Brain pericyte (primary cell): ENCODE measurements at regions not wholly inside any gene's neighbourhood (a gene's known extent, or its start where the extent isn't known, plus 50 kb on each side); places are given as distances from the start of the nearest gene placed in this dataset.

Experiments
- DNase-seq: peaks from one replicate; pipeline ENCODE4 v3.0.0-alpha.2; 2012; ENCODE audit warnings: low read depth, low spot score

DNA sequence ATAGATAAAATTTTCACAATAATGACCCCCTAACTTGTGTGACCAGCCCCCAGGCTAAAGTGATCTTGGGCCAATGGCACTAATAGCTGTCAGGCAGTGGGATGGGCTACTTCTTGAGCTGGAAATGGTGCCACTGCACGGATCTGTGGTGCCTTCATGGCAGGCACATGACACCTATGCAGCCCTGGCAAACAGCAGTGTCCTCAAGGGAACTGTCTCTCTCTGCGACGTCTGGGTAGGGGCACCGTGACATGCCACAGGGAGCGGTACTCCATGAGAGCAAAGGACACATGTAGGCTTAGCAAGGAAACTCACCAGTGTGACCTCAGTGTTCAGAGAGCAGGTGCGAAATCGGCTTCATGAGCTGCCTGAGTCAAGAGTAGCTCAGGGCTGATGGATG is 161.7 kb upstream of the TWIST2 start:
- DNase-seq, result no peak

DNA sequence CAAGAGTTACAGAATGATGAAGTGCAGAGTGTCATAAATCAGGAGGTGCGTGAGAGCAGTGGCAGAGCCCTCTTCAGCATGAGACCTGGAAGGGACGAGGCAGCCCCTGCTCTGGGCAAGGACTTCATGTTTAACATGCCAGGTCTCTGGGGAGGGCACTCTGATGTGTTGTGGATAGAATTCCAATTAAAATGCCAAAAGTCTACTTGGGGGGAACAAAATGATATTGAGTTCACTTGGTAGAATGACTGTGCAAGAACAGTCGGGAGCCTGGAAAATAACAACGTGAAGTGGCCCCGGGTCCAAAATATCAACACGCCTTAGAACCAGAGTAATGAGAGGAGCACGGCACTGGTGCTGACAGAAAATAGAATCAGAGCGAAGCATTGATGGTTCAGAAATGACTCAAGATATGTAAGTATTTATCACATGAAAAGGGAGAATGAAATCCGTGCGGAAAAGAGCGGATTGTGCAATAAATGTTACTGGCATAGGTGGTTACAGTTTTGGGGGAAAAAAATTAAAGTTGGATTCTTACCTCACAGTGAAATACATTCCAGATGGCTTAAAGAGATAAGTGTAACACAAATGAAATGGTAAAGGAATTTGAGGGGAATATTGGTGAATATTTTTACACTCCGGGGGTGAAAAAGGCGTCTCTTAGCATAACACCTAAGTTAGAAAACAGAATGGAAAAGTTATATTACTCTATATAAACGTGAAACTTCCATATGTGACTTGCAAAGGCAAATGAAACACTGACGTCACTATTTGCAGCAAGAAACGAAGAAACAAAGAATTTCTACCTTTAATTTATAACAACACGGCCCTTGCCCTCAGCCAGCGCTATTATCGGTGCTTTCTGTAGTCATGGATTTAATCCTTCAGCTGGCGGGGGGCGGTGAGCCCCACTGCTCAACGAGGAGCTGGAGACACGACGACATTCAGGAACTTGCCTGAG is 159.4 kb upstream of the TWIST2 start:
- no peak for DNase-seq

DNA sequence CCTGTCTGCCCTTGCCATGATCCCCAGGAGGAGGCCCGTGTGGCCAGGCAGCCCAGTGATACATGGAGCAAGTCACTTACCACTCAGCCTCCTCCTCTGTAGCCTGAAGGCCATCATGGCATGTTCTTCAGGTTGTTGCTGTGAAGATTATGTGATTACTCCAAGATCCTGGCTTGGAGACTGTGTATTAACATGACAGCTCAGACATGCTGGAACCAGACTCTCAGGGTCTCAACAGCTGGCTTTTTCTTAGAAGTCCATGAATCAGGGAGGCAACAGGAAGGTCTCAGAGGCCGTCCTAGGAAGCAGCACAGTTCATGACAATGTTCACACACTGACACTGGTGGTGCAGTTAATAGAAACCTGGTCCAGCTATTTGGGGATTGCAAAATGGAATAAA is 158.6 kb upstream of the TWIST2 start:
- no peak for DNase-seq

DNA sequence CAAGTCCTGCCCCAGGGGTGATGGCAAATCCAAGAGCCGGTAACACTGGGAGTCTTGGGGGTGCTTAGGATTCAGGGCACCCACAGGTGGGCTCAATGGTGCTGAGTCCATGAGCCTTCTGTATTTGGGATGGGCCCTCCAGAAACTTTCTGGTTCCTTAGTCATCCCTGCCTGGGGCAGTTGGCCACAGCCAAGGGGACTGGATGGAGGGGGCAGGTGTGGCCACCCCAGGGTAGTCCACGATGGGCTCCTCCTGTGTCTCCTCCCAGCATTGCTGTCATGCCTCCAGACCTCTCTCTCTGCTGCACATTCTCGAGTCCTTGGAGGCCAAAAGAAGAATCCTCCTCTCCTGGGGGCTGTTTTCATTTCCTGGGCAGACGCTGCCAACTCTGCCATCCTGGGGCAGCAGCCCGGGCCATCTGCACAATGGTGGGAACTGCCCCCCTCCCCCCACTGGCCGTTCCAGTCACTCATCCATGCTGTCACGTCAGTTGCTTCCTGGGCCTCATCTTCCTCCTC is 158.0 kb upstream of the TWIST2 start:
- DNase-seq, result no peak

DNA sequence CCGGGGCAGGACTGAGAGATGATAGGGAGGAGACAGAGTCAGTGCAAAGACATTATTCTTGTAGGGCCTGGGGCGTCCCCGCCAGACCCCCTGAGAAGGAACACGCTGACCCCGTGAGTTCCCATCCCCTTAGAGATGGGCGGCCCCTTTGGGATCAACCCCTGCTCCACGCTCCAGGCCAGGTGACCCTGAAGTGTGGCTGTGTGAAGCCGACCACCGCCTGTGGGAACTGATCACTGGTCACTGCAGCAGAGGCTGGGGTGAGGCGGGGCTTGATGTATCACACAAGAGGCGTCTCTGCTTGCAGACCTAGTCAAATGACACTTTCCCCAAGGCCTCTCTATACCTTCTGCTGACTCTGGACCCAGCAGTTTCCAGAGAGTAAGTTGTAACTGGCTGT is 157.4 kb upstream of the TWIST2 start:
- DNase-seq, result no peak

DNA sequence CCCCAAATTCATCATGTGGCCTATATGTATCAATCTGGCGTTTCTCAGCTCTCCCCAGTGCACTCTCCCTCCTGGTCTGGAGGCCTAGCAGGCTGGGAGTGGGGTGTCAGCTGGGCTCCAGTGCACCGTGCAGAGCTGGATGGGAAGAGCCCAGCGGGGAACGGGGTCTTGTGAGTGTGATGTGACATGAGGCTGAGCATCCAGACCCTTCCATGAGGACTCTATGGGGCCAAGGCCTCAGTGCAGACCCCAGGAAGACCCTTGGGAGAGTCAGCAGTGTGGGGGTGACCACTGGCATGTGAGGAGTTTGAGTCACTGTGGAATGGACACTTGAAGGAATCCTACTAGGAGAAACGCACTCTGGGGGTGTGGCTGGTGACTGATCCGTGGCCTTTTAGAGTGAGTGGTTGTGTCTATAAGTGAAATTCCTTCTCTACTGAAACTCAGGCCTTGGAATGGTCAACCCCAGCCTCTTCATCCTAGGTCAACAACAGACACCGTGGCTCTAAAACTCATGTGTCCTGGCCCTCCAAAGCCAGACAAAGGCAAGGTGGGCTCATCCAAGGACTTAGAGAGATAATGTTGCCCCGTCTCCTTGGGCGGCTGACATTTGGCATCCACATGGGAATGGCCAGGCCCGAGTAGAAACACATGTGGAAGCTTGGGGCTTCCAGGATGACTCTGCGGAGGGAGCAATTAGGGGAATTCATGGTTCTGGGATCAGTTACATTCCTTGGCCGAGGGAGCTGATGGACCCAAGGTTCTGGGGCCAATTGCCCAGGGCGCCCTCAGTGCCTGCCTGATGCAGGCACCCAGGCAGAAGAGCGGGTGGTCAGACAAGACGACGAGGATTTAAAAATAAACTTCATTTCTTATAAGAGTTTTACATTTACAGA is 156.0 kb upstream of the TWIST2 start:
- no peak for DNase-seq

DNA sequence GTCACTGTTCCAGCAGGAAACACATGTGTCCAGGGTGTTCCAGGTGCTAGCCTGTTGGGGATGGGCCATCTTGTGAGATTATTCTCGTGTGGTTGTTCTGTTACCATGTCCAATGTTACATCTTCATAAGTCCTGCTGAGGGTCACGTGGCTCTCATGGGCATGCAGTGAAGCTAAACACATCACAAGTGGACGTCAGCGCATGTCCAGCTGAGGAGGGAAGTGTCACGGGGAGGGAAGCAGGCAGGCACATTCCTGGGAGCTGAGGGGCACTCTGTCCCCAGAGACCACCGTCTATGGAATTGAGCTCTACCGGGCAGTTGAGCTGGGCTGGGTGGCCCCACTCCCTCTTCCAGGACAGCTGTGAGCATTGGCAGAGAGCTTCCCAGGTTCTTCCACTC is 155.3 kb upstream of the TWIST2 start:
- DNase-seq, result no peak

DNA sequence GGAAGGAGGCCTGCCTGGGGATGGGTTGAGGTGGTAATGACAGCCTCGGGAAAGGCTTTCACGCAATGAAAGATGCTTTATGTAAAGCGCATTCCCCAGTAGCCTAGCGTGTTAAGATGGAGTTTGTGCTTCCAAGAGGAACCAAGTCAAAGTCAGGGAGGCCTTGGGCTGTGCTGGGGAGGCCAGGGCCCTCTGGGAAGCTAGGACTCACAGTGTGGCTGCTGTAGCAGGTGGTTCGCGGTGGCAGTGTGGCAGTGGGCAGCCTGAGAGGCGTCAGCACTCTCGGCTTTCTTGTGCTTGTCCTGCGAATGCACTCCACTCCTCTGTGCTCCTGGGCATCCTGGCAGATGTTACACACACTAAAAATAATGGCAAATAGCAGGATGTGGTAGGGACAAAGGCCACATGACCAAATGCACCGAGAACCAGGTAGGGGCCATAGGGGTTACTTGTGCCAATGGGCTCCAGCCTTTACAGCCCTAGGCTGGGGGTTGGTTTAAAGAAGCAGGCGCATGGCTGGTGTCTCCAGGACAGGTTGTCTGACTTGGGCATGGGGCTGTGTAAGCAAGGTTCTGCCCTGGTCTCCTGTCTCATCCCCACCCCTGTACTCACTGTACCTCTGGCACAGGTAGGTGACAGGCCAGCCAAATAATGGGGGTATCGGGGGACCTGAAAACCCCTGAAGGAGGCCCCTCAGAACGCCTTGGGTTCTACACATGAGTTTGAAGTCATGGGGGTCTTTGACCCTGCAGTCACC is 154.4 kb upstream of the TWIST2 start:
- no peak for DNase-seq

DNA sequence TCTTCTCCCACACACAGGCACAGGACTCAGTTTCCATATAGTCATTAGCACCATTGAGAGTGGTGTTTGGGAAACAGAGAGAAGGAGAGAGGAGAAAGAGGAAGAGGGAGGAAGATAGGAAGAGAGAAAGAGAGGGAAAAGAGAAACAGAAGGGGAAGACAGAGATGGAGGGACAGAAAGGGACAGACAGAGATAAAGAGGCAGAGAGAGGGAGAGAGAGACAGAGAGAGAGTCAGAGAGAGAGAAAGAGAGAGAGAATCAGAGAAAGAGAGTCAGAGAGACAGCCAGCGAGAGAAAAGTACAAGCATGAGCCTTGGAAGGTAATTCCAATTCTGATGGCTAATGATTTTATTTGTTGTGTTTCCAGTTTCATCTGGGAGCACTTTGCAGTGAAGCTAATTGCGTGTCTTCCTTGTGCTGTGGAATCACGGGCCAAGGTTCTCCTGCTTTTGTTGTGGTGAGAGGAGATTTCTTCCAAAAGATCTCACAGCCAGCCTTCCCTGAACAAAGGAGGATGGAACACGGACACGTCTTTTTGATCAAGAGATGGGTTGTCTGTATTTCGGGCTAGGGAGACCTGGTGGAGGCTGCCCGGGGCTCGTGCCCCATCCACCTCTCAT is 153.6 kb upstream of the TWIST2 start:
- DNase-seq, result no peak

DNA sequence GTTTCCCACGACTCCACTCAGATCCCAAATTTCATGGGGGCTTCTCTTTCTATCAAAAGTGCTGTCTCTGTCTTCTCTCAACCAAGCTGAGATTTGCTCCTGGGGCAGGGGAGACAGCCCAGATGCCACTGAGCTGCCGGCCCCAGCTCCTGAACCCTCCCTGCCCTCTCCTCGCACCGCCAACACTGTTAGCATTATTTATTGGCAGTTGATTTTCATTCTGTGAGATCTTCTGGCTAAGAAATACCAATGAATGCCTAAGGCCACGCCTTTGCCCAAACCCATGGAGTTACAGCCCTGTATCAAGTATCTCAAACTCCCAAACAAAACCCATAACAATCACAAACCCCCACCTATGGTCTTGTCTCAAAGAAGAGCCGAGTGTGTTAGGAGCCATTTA is 153.0 kb upstream of the TWIST2 start:
- no peak for DNase-seq

DNA sequence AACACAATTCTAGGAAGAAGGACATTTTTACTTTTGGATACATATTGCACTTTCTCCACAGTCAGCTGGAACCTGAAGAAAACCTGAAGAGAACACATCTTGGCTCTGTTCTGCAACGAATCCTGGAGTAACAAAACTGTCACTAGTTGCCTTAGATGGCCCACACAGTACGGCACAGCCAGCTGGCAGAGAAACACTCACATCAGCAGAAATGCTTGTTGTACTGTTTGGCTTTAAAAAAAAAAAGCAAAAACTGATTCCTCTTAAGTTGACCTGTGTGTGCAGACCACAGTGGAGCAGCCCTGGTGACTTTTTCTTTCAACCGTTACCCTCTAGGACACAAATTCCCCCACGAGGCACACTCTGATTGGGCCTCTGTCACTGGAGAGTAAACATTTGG is 152.3 kb upstream of the TWIST2 start:
- DNase-seq, result no peak

DNA sequence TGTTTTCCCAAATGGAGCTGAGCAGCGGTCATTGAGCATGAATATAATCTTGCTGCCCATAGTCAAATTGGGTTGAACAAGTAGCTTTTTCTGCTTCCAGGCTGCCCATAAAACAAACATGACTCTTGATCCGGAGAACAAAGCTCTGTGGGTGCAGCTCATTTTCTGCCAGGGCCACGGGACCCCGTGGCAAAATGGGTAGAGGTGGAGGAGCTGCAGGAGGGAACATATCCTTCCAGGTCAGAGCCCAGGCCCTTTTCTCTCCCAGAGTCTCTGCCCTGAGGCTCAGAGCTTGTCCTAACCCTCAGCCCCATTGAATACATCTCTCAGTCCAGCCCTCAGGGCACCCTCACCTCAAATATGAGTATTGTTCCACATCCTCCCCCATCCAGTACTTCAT is 151.6 kb upstream of the TWIST2 start:
- no peak for DNase-seq

DNA sequence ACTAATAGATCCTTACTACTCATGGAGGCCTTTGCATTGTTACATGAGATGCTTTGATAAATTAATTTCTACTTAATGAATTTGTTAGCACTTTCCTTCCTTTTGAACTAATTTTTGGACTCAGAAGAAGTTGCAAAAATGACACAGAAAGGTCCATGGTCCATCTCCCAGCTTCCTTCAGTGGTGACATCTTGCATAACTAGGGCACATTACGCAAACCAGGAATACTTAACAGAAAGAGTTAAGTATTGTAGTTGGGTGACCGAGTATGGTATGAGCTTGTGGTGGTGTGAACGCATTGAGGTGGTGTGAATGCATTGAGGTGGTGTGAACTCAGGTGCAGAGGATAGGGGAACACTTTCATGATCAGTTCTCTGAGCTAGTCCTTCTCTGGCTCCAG is 151.1 kb upstream of the TWIST2 start:
- no peak for DNase-seq

DNA sequence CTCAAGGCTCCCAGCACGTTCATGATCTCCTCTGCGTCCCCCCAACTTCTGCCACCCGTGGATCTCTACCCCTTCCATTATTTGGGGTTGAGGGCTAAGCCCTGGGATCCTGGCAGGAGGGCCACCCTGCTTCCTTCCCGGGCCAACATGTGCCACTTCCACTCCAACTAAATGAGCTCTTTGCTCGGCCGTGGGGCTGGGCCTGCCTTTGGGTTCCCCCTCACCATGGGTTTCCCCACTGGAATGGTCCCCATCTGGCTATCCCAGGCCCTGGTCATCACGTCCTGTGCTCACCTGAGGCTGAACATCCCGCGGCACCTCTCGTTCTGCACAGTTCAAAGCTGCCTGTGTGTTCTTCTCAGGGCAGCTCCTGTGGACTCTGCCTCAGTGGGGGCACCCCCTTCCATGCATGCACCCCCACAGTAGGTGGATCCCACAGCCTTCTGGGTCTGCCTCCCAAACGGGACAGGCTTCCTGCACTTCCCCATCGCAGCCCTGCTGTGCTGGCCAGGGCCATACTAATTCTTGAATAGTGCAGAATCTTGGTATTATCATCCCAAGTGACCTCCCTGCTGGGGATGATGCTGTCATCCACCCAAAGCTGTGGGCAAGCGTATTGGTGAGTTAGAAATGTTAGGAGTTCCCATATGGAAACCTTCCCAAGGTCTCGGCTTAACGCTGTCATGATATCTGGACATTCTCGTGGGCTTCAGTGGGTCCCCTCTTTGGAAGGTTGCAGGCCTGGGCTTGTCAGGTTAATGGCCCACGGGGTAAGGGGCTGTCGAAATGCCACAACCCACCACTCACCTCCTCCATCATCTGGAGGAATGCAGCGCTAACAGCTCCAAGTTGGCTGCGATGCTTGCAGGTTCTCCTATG is 150.5 kb upstream of the TWIST2 start:
- DNase-seq, result no peak

DNA sequence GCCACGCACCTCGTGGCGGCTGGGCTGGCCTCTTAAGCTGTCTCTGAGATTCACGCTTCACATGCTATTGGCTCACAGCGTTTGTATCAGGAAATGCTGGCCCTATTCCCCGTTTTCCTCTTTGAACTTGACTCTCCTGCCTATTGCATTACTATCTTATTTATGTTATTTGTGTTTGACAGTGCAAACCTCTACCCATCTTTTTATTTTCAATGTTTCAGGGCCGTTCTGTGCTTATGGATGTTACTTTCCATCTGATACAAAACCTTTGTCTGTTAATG is 149.9 kb upstream of the TWIST2 start:
- DNase-seq, result no peak

DNA sequence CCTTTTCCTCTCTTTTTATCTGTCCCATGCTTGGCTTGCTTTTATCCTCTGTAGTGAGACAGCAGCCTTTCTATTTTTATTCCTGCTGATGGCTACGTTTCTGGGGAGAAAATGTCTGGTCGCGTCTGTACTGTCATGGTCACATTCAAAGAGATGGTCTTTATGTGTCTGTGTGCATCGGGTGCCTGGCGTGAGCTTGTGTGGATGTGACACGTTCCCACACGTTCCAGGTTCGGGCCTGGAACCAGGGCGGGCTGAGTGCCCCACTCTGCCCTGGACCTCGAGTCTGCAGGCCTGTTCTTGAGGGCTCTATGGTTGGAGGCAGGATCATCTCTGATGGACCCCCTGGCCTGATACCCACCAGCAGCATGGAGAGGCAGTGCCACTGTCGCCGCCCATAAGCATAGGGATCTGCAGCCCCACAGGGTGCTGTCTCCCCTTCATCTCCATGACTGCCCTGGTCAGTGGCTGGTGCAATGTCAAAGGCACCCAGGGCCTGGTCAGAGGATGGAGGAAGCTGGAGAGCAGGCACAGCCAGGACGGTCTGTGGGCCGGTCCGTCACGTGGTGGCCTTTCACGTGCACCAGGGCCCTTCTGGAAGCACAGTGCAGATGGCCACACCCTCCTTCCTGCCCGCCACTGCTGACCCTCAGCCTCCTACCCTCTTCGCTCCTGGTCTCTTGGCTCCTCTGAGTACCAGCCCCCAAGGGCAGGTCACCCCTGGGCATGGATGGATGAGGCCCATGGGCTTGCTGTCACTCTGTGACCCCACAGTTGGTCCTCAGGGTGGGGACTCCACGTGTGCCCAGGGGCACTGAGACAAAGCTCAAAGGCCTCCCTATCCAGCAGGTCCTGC is 149.2 kb upstream of the TWIST2 start:
- no peak for DNase-seq

DNA sequence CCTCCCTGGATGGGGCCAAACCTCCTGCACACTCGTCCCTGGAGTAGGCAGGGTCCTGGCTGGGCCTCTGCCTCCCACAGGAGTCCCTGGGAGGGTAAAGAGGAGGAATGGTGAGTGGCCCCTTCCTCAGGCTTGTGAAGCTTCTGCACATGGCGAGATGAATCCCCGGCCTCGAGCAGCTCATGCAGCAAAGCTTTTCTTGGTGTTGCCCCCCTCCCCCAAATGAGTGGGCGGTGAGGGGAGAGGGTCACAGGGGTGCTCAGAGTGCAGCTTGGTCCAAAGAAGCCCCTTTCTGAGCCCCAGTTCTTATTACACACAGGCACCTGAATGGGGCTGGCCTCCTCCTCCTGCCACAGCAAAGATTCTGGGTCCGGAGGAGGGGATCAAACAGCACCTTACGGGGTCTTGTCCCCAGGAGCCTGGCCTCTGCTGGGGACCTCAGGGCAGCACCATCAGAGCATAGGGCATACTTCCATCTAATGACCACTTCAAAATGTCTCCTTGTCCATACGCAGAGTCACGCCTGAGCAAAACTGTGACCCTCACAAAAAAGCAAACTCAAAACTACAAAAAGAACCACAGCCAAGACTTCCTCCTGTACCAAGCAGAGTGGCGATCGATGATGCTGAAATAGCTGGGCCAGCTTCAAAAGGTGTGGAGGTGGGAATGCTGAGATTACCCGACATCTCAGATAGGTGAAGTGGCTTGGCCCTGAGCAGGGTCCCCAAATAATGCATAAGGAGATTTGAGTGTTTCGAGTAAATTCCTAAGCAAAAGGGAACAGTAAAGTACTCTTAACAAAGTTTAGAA is 148.4 kb upstream of the TWIST2 start:
- DNase-seq, result no peak

DNA sequence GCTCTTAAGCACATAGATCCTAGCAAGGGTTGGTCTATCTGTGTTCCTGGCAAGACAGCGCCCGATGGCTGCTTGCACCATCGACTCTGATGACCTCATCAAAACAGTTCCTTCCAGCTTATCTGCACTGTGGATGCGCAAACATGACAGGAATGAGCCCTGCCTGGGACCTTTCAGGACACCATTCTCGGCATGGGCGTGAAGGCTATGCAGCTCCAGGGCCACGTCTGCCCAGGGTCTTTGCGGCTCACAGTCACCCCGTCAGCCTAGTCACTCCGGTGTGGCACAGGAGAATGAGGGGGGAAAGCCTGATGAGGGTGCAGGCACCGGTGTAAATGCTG is 147.8 kb upstream of the TWIST2 start:
- no peak for DNase-seq
